ENCODE measurements at regions not wholly inside any gene's neighbourhood (a gene's known extent, or its start where the extent isn't known, plus 50 kb on each side); places are given as distances from the start of the nearest gene placed in this dataset.
A peak's percentile ranks its signal among the peaks of the same experiment; 100 is the strongest.

GRCh38 chr5:175606409-175606808 lies 51.5 kb upstream of the HRH2 start:
- TF ChIP-seq CTCF (conservative IDR thresholded peaks at IDR 0.05; ENCODE audit: low read depth, low read length) = no peak
- TF ChIP-seq FOS (IDR thresholded peaks at IDR 0.05; ENCODE audit: low read depth, low read length) = no peak
- TF ChIP-seq MAZ (IDR thresholded peaks at IDR 0.05; ENCODE audit: borderline replicate concordance, low read depth, low read length) = no peak
- TF ChIP-seq CHD1 (IDR thresholded peaks at IDR 0.05; ENCODE audit: low read depth, low read length) = no peak
- TF ChIP-seq POLR2A (IDR thresholded peaks at IDR 0.05; ENCODE audit: low read depth, low read length) = no peak
- no peak for TF ChIP-seq RAD21 (IDR thresholded peaks at IDR 0.05; ENCODE audit: low read length)
- TF ChIP-seq USF2 (IDR thresholded peaks at IDR 0.05; ENCODE audit: low read depth, low read length) = no peak
- TF ChIP-seq BHLHE40 (IDR thresholded peaks at IDR 0.05; ENCODE audit: low read depth, low read length) = no peak
- no peak for TF ChIP-seq RFX5 (IDR thresholded peaks at IDR 0.05; ENCODE audit: low read depth, low read length)
- no peak for TF ChIP-seq NFE2L2 (IDR thresholded peaks at IDR 0.05; ENCODE audit: low read depth, low read length)
- TF ChIP-seq CEBPB (IDR thresholded peaks at IDR 0.05; ENCODE audit: low read depth, low read length) = no peak
- TF ChIP-seq MAFK (IDR thresholded peaks at IDR 0.05; ENCODE audit: low read depth, low read length) = peak; percentile 78

Data from IMR-90 (cell line).